Forelimb muscle (tissue), 1 donor: ENCODE measurements at regions not wholly inside any gene's neighbourhood (a gene's known extent, or its start where the extent isn't known, plus 50 kb on each side); places are given as distances from the start of the nearest gene placed in this dataset.
"Not testable (repeated sequence)": the region's sequence is repeated elsewhere in the genome, so short reads cannot be mapped to it uniquely, and the experiment has no call there.

Experiments
- DNase-seq: peaks from one replicate; pipeline ENCODE4 v3.0.0-alpha.2; 2013; ENCODE audit warnings: low read depth

GRCh38 chr9:41075671-41076070 lies 52.8 kb downstream of the FOXD4L6 start:
- not testable (repeated sequence) for DNase-seq

DNA sequence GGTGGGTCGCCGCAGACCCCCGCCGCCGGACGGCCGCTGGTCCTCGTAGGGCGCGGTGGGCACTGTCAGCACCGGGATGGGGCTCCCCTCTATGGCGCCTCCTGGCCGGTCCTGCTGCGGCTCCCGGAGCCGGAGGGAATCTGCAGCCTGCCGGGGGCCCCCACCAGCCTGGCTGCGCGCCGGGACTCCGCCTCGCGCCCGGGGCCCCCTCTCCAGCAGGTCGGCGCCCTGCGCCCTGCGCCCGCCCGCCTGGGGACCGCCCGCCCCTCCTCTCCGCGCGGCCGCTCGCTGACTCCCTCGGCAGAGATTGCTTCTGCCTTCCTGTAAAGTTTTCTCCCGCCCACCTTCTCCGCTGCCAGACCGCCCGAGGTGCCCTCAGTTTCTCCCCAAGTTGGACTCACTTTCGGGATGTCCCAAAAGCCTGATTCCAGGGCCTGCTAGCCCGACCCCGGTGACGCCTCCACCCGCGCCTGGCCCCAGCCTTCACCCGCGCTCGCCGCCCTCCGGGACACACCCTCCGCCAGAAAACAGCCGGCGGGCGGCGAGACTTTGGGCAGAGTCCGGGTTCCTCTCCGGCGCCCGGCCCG lies 54.0 kb downstream of the FOXD4L6 start:
- not testable (repeated sequence) for DNase-seq

- DNase-seq: not testable (repeated sequence)
Observed at GRCh38 chr9:41073471-41074243, 54.8 kb downstream of the FOXD4L6 start.

- DNase-seq: not testable (repeated sequence)
Observed at GRCh38 chr9:41064125-41064795, 64.2 kb downstream of the FOXD4L6 start.

DNA sequence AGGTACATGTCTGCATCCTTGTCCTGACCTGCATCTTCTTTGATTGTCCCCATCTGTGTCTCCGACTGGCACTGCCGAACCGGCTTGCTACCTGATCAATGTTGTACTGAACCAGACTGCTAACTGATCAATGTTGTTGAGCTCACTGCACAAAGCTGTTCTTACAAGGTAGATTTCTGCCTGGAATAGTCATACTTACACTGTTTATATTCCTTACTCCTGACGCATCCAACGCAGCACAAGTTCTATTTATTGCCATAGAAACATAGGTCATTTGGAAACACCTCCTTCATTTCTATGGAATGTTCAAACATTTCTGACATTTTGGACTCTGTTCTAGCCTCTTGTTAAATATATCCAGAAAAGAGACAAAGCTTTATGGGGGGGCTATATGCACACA lies 65.2 kb downstream of the FOXD4L6 start:
- not testable (repeated sequence) for DNase-seq

- not testable (repeated sequence) for DNase-seq
Observed at GRCh38 chr9:41059603-41060002, 68.9 kb downstream of the FOXD4L6 start.

GRCh38 chr9:41053666-41054363 lies 74.7 kb downstream of the FOXD4L6 start:
- not testable (repeated sequence) for DNase-seq

DNA sequence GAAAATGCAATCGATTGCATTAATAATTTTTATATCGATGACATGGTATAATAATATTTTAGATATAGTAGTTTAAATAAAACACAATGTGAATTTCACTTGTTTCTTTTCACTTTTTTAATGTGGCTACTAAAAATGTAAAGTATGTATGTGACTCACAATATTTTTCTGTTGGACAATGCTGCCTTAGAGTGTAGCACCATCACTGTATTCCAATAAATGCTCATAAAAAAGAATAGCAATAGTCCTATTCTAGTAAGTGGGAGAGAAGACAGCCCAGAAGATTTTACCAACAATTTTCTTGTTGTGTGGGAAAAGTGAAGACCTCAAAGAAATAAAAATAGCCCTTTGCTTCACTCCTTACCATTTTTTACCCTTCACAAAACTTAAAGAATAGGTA lies 79.8 kb downstream of the FOXD4L6 start:
- DNase-seq: not testable (repeated sequence)

- DNase-seq: not testable (repeated sequence)
Observed at GRCh38 chr9:41047792-41048191, 80.7 kb downstream of the FOXD4L6 start.

DNA sequence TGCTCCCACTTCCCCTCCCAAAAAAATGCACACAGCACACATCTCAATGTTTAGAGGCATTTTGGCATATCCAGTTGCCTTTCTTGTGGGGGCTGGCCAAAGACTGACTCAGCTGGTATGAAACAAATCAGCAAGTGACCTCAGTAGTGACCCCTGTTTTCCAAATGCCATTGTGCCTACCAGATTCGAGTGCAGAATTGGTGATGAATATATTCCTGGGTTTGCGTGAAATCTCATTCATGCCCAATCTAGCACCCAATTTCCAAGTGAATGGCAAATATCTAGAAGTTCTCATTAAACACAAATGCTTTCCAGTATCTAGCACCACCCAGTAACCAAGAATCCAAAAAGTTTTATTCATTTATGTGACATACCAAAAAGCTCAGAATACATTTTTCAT lies 83.6 kb downstream of the FOXD4L6 start:
- not testable (repeated sequence) for DNase-seq

GRCh38 chr9:41043433-41043832 lies 85.0 kb downstream of the FOXD4L6 start:
- DNase-seq: not testable (repeated sequence)

GRCh38 chr9:41042111-41042510 lies 86.4 kb downstream of the FOXD4L6 start:
- DNase-seq: not testable (repeated sequence)

GRCh38 chr9:41040705-41041342 lies 87.7 kb downstream of the FOXD4L6 start:
- DNase-seq: not testable (repeated sequence)

DNA sequence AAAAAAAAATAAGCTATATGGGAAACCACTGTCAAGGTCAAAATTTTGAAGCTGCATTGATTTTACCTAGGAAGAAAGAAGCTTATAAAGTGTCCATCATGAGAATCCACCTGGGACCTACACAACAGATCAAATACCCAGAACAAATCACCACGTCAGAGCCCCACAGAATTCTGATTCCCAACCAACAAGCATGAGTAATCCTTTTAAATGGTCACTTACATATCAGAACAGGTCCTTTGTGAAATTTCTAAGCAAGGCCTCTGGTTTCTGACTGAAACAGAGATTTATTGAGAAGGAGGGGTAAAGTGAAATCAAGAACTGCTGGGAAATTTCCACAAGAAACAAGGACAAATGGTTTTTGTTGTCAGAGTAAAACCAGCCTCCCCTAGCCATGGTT lies 93.2 kb downstream of the FOXD4L6 start:
- DNase-seq: not testable (repeated sequence)

DNA sequence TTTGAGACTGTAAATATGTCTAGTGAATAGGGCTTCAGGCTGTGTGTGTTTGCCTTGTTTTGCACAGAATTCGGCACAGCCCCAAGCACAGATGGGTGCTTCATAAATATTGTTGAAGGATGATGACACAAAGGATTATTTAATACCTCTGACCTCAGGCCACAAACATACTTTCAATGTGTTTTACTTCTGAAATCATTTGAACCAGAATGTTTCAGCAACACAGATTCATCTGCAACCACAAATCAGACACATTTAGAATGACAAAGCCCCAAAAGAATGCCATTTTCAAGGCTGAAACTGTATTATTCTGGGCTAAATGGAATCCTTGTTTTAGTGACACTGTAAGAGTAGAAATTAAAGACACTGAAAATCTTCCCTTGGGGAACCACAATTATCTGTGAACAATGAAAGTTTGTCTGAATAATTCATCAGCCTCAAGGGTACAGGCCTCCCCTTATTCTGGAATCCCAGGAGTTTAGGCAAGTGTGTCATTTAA lies 93.7 kb downstream of the FOXD4L6 start:
- not testable (repeated sequence) for DNase-seq

GRCh38 chr9:41033877-41034276 lies 94.6 kb downstream of the FOXD4L6 start:
- not testable (repeated sequence) for DNase-seq

GRCh38 chr9:41033360-41033759 lies 95.1 kb downstream of the FOXD4L6 start:
- not testable (repeated sequence) for DNase-seq

GRCh38 chr9:41026912-41027676 lies 101.4 kb downstream of the FOXD4L6 start:
- not testable (repeated sequence) for DNase-seq

GRCh38 chr9:41022365-41022764 lies 106.1 kb downstream of the FOXD4L6 start:
- not testable (repeated sequence) for DNase-seq

GRCh38 chr9:41019858-41020562 lies 108.5 kb downstream of the FOXD4L6 start:
- not testable (repeated sequence) for DNase-seq
